Limb (tissue), 2 donors: ENCODE measurements at regions not wholly inside any gene's neighbourhood (a gene's known extent, or its start where the extent isn't known, plus 50 kb on each side); places are given as distances from the start of the nearest gene placed in this dataset.
"Not testable (repeated sequence)": the region's sequence is repeated elsewhere in the genome, so short reads cannot be mapped to it uniquely, and the experiment has no call there.

Experiments
- DNase-seq, 2 donors: peaks; one replicate each; pipeline ENCODE4 v3.0.0-alpha.2; 2016; ENCODE audit errors: extremely low spot score in 2 of 2

GRCh38 chr6:150456466-150456865 lies 87.7 kb downstream of the IYD start:
- DNase-seq, result no peak

DNA sequence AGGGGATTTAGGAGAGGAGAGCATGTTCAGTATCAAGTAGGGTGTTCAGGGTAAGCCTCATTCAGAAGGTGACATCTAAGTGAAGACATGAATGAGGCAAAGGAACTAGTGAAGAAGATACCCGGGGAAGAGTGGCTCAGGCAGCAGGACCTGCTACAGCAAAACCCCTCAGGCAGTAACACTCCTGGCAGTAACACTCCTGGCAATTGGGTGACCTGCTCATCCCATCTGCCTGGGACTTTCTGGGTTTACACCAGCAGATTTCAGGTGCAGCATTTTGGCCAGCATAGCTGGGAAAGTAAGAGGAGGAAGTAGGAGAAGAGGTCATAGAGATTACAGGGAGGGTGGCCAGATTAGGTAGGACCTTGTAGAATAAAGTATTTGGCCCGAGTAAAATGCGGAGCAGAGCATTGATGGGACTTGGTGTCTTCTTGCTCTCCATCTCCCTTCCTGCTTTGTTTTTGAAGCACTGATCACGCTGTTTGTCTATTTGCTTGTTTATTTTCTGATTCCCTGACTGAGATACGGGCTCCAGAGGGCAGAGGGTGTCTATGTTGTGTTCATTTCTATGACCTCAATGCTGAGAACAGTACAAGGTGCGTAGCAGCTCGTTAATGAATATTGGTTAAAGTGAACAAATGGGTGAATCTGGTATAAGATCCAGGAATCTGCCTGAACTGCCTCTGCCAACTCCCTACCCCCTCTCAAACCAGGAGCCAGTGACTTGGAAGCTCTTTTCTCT lies 88.3 kb downstream of the IYD start:
- DNase-seq, result no peak

DNA sequence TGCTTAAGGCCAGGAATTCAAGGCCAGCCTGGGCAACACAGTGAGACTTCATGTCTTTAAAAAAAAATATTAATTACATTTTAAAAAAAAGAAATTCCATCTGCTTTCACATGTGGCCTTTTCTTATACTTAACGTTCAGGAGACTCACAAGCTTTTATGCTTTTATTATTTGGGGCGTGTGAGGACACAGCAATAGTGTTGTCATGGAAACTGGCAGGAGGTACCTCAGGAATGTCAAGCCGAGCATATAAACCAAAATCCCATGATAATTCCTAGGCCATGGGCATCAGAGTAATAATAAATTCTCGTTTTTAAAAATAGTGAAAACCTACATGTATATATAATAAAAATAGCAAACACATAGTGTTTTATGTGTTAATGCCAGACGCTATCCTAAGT lies 89.8 kb downstream of the IYD start:
- DNase-seq, result no peak

- no peak for DNase-seq
Observed at GRCh38 chr6:150463852-150464251, 95.0 kb downstream of the IYD start.

DNA sequence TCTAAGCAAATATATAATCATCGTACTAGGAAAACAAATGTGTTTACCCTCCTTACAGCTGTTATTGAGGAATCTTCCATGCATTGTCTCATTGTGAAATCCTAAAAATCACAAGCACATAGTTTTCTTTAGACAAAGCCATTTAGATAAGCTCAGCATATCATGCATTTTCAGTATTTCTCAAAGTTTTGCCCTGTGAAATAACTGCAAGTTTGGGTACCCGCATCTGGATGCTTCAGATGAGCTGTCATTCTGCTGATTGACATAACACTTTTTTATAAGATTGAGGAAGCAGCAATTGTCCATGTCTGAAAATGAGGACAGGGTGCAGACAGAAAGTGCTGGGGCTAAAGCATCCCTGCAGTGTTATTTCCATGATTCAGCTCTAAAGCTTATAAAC lies 96.2 kb downstream of the IYD start:
- no peak for DNase-seq

DNA sequence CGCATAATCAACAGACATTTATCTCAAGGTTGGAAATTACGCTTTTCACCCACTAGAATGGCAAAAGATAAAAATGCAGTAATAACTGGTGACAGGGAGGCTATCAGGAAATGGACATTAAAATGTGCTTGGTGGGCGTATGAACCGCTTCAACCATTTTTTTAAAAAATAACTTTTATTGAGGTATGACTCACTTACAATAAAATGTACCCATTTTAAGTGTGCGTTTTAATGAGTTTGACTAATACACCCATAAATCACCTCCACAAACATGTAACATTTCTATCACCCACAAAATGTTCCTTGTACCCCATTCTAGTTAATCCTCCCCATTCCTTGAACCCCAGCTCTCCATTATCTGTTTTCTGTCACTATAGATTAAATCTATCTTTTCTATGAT lies 96.8 kb downstream of the IYD start:
- DNase-seq, result no peak

DNA sequence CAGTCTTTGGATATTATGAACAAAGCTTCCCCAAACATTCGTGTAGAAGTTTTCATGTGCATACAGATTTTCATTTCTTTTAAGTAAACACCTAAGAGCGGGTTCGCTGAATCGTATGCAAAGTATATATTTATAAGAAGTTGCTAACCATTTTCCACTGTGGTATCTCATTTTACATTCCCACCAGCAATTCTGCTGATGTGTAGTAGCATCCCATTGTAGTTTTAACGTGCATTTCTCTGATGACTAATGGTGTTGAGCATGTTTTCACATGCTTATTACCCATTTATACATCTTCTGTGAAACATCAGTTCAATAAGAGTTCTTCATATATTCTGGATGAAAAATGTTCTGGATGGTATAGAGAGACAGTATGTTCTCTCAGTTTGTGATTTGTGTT lies 97.4 kb downstream of the IYD start:
- DNase-seq, result no peak

- DNase-seq, result no peak
Observed at GRCh38 chr6:150470131-150470530, 101.3 kb downstream of the IYD start.

GRCh38 chr6:150470960-150471665 lies 102.3 kb downstream of the IYD start:
- DNase-seq, result no peak

DNA sequence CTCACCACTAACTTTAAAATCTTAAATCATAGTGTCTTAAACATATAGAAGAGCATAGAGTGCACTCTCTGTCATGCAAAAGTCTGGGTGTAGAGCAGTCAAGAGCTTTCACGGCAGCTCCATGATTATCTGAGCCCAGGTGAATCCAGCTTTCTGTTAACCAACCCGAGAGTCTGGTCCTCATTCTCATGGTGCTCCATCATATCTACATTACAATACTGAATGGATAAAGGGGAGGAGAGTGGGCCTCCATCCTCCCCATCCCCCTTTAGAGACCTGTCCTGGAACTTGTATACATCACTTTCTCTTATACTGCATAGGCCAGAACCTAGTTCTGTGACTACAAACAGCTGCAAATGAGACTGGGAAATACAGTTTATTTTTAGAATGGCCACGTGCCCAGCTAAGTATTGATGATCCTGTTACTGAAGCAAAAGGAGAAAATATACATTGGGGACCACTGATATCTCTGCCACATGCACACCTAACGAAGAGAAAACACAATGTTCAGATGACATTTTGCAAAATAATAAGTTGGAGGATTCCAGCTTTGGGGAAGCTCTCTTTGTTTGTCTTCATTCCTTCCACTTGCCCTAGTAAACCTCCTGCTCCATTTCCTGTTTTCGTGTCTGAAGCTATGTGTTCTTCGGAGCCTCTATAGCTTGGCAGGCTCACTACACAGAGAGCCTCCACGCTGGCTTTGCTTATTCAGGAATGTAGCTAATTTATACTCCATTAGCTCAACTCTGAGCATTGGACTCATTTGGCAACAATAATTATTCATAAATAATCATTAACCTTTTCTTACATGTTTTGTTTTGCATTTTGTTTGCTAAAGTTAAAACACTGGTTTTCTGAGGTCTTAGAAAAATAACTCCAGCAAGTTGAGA lies 110.1 kb downstream of the IYD start:
- peak in 1 of 2 donors; percentile 62 for DNase-seq

DNA sequence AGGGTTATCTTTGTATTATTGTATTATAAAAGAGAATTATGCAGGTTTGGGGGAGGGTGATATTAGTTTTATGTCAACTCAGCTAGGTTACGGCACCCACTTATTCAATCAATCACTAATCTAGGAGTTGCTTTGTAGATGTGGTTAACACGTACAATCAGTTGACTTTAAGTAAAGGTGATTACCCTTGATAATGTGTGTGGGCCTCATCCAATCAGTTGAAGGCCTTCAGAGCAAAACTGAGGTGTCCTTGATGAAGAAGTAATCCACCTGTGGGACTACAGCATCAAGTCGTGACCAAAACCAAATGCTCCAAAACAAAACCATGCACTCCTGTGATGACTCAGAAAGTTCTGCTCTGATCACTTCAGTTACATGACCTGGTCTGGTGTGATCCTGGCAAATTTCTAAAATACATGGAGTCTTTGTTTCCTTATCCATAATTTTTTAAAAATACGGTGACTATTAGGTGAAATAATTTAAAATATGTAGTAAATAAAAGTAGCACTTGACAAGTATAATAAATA lies 114.1 kb downstream of the IYD start:
- DNase-seq, result no peak

DNA sequence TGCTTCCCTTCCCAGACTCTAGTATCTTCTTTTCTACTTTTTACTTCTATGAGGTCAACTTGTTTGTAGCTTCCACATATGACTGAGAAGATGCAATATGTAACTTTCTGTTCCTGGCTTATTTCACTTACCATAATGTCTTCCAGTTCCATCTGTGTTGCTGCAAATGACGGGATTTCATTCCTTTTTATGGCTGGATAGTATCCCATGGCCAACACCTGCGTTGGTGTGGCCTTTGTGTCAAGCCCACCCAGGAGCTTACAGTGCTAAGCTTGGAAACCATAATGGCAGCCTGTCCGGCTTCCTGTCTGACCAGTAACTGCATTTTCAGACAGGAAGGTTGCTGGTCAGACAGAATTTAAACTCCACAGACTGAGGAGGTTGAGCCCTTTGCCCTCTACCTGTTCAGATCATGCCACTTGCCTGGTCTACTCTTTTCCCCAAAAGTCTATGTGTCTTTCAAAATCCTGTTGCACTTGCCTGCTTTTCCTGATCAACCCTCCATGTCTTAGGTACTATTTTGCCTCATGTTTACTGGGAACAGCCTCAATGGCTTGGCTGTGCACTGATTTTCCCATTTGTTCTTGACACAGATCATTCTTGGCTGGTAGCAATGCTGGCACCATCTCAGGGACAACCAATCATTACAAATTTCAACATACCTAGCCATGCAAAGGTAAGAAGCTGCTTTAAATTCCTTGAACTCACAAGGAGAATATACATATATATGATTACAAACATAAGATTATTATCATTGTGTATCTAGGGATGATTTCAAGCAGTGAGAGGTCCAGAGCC lies 114.3 kb upstream of the PLEKHG1 start:
- DNase-seq, result no peak

- DNase-seq, result no peak
Observed at GRCh38 chr6:150486048-150486447, 113.6 kb upstream of the PLEKHG1 start.

GRCh38 chr6:150490586-150490985 lies 109.1 kb upstream of the PLEKHG1 start:
- DNase-seq, result no peak

DNA sequence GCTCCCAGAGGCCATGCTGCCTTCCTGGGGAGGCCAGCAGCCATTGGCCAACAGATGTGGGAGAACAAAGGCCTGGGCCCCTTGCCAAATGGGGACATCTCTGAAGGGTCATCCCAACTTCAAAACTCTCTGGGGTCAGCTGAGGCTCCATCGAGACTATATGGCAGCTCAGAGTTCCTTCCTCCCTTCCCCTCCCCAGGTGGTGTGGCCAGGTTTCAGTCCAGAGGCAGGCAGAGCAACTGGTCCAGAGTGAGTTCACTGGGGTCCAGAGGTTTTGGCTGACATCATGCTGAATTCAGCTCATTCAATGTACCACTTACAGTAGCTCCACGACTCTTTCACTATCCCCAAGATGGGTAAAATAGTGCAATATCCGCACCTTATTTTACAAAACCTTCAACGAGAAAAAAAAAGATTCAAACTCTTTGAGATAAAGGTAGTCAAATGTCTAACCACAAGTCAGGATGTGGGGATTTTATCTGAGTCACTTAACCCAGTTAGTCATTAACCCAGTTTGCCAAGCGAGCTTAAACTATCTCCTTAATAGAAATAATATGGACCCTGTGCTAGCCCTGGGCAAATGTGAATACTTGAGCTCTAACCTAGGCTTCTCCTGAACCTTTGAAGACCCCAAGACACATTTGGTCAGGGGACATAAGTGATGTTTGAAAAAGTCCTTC lies 108.4 kb upstream of the PLEKHG1 start:
- DNase-seq, result no peak

GRCh38 chr6:150491811-150492172 lies 107.9 kb upstream of the PLEKHG1 start:
- no peak for DNase-seq

DNA sequence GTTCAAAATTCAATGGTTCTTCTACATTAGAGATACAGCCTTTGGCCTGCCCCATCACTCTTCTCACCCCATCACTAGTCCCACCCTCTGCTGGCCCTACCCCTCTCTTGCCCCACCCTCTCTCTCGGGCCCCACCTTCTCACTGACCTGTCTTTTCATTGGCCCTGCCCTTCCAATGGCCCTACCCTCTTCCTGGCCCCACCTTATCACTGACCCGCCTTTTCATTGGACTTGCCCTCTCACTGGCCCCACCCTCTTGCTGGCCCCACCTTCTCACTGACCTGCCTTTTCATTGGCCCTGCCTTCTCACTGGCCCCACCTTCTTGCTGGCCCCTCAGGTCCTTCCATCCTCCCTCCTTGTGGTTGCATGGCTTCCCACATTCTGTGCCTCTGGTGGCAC lies 107.2 kb upstream of the PLEKHG1 start:
- no peak for DNase-seq

GRCh38 chr6:150492941-150493340 lies 106.7 kb upstream of the PLEKHG1 start:
- no peak for DNase-seq

- DNase-seq, result not testable (repeated sequence)
Observed at GRCh38 chr6:150493552-150493951, 106.1 kb upstream of the PLEKHG1 start.

DNA sequence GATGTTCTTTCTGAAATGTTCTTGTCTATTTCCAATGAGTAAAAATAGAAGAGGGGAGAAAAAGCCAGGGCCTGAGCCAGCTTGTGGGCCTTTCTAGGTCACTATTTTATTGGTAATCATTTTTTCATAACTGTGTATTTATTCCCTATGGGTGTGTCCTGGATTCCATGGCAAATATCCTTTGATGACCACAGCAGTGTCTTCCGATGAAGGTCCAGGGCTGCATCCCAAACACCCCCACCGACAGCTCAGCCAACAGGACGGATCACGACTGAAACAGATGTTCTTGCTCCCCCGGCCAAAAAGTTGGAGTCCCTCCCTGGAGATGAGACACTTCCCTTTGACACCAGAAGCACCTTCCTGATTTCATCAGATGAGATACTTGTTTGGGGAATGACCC lies 105.4 kb upstream of the PLEKHG1 start:
- DNase-seq, result no peak

GRCh38 chr6:150495126-150495525 lies 104.6 kb upstream of the PLEKHG1 start:
- DNase-seq, result no peak
